SK-N-SH treated with all-trans-retinoic acid at 6 μM for 48 hours (cell line): ENCODE measurements at regions not wholly inside any gene's neighbourhood (a gene's known extent, or its start where the extent isn't known, plus 50 kb on each side); places are given as distances from the start of the nearest gene placed in this dataset.

Experiments used
- GLIS3 ChIP-seq: fragments of 250-450 bp; sonication (Bioruptor Pico); IDR thresholded peaks from 2 replicates; pipeline ENCODE4 v1.5.0; 2020; ENCODE audit warnings: mild to moderate bottlenecking, moderate library complexity
- ZFP30 ChIP-seq: fragments of 450-650 bp; formaldehyde crosslinking; IDR thresholded peaks from 2 replicates; pipeline ENCODE4 v1.5.0; 2022; ENCODE audit warnings: mild to moderate bottlenecking, moderate library complexity
- TF ChIP-seq, protein P1 (sequence below): fragments of 250-450 bp; sonication (Bioruptor Pico); IDR thresholded peaks from 2 replicates; pipeline ENCODE4 v1.8.0; 2021; ENCODE audit warnings: low read depth, mild to moderate bottlenecking, moderate library complexity, borderline replicate concordance
- TF ChIP-seq, protein P2 (sequence below): fragments of 250-450 bp; sonication (Bioruptor Pico); IDR thresholded peaks from 2 replicates; pipeline ENCODE4 v1.8.0; 2020; ENCODE audit warnings: mild to moderate bottlenecking, moderate library complexity, borderline replicate concordance

DNA sequence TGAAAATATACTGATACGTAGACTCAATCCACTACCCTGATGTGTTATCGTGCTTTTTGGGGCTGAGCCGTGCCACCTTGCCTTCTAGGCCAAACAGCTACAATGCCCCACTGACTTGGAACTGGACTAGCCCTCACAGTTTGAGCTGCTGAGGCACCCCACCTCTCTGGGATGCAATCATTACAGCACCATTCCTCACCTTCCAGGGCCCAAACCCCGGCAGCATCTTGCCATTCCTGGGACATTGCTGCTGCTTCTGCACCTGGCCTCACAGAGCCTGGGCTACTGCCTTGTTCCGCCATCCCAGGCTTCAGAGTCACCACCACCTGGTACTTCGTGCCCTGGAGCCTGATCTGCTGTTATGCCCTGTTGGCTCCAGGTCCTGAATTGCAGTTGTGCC, 89.5 kb upstream of the SNCAIP start:
- TF ChIP-seq ZFP30 (CRISPR knock-in tag) (no peak), GLIS3 (CRISPR knock-in tag) (no peak)
- TF ChIP-seq, protein P1, sequence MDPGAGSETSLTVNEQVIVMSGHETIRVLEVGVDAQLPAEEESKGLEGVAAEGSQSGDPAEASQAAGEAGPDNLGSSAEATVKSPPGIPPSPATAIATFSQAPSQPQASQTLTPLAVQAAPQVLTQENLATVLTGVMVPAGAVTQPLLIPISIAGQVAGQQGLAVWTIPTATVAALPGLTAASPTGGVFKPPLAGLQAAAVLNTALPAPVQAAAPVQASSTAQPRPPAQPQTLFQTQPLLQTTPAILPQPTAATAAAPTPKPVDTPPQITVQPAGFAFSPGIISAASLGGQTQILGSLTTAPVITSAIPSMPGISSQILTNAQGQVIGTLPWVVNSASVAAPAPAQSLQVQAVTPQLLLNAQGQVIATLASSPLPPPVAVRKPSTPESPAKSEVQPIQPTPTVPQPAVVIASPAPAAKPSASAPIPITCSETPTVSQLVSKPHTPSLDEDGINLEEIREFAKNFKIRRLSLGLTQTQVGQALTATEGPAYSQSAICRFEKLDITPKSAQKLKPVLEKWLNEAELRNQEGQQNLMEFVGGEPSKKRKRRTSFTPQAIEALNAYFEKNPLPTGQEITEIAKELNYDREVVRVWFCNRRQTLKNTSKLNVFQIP (CRISPR knock-in tag) = no peak
- TF ChIP-seq, protein P2, sequence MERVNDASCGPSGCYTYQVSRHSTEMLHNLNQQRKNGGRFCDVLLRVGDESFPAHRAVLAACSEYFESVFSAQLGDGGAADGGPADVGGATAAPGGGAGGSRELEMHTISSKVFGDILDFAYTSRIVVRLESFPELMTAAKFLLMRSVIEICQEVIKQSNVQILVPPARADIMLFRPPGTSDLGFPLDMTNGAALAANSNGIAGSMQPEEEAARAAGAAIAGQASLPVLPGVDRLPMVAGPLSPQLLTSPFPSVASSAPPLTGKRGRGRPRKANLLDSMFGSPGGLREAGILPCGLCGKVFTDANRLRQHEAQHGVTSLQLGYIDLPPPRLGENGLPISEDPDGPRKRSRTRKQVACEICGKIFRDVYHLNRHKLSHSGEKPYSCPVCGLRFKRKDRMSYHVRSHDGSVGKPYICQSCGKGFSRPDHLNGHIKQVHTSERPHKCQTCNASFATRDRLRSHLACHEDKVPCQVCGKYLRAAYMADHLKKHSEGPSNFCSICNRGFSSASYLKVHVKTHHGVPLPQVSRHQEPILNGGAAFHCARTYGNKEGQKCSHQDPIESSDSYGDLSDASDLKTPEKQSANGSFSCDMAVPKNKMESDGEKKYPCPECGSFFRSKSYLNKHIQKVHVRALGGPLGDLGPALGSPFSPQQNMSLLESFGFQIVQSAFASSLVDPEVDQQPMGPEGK (CRISPR knock-in tag) = no peak
